HEK293 (cell line): ENCODE measurements at regions not wholly inside any gene's neighbourhood (a gene's known extent, or its start where the extent isn't known, plus 50 kb on each side); places are given as distances from the start of the nearest gene placed in this dataset.

Experiments used
- CTCF ChIA-PET: fragments of 350-600 bp; formaldehyde crosslinking; extraction: SDS; loops from one replicate; lab custom pipeline; 2021; ENCODE audit warnings: antibody characterized with exemption; lab: Yijun Ruan, JAX
- POLR2A ChIA-PET: fragments of 300-600 bp; formaldehyde crosslinking; extraction: SDS; loops from one replicate; lab custom pipeline; 2020; ENCODE audit warnings: antibody characterized with exemption, inconsistent platforms; lab: Yijun Ruan, JAX
- H3K27ac ChIP-seq: fragments of 200-500 bp; sonication (Bioruptor generic); 2 replicates; pipeline ENCODE4 v1.5.1; 2014; ENCODE audit warnings: low read depth, low read length, control low read depth, inconsistent platforms; ENCODE audit errors: extremely low read depth
- H3K36me3 ChIP-seq, 2 experiments: fragments of 200-500 bp in 1 of 2; sonication (Bioruptor generic) in 1 of 2; 1 replicate in 1 of 2; 2 replicates in 1 of 2; pipeline ENCODE4 v1.5.1; 2014 to 2017; ENCODE audit warnings: inconsistent platforms in 2 of 2, low read length in 2 of 2; ENCODE audit not compliant: control insufficient read depth in 2 of 2, insufficient read depth in 1 of 2
- H3K4me1 ChIP-seq: fragments of 200-500 bp; sonication (Bioruptor generic); 2 replicates; pipeline ENCODE4 v1.5.1; 2014; ENCODE audit warnings: mild to moderate bottlenecking, low read length, inconsistent platforms; ENCODE audit not compliant: control insufficient read depth, insufficient read depth
- H3K4me3 ChIP-seq: 2 replicates; pipeline ENCODE4 v1.5.1; 2011; ENCODE audit warnings: low read depth, mild to moderate bottlenecking, control low read depth, low read length, moderate library complexity
- H3K9me3 ChIP-seq: fragments of 200-500 bp; sonication (Bioruptor generic); 2 replicates; pipeline ENCODE4 v1.5.1; 2014; ENCODE audit warnings: low read depth, low read length, inconsistent platforms; ENCODE audit not compliant: control insufficient read depth, insufficient read depth
- GFI1B ChIP-seq: fragments of 450-650 bp; formaldehyde crosslinking; IDR thresholded peaks from 2 replicates; pipeline ENCODE4 v1.5.1; 2016; ENCODE audit warnings: missing biosample characterization, missing genetic modification characterization
- MYNN ChIP-seq: fragments of 450-650 bp; formaldehyde crosslinking; IDR thresholded peaks from 2 replicates; pipeline ENCODE4 v1.5.1; 2016; ENCODE audit warnings: missing biosample characterization, missing genetic modification characterization, borderline replicate concordance
- TRIM28 ChIP-seq: IDR thresholded peaks from 2 replicates; pipeline ENCODE4 v1.6.1; 2011; ENCODE audit warnings: low read length, control low read depth, borderline replicate concordance
- YY1 ChIP-seq: fragments of 450-650 bp; formaldehyde crosslinking; IDR thresholded peaks from 2 replicates; pipeline ENCODE4 v1.5.1; 2018; ENCODE audit warnings: missing biosample characterization, missing genetic modification characterization
- ZNF10 ChIP-seq: fragments of 450-650 bp; formaldehyde crosslinking; IDR thresholded peaks from 2 replicates; pipeline ENCODE4 v1.5.1; 2017; ENCODE audit warnings: missing biosample characterization, missing genetic modification characterization
- ZNF157 ChIP-seq: fragments of 450-650 bp; formaldehyde crosslinking; IDR thresholded peaks from 2 replicates; pipeline ENCODE4 v1.5.1; 2016; ENCODE audit warnings: missing biosample characterization, missing genetic modification characterization
- ZNF239 ChIP-seq: fragments of 450-650 bp; formaldehyde crosslinking; IDR thresholded peaks from 2 replicates; pipeline ENCODE4 v1.5.1; 2016; ENCODE audit warnings: missing biosample characterization, missing genetic modification characterization
- ZNF274 ChIP-seq, 2 experiments: fragments of 200-500 bp in 1 of 2; fragments of 450-650 bp in 1 of 2; sonication (Bioruptor generic) in 1 of 2; formaldehyde crosslinking in 1 of 2; IDR thresholded peaks; 2 replicates each; pipeline versions ENCODE4 v1.5.1 to v1.6.1; 2014 to 2016; ENCODE audit warnings: borderline replicate concordance in 1 of 2, inconsistent platforms in 1 of 2, low read length in 1 of 2, missing biosample characterization in 1 of 2, missing genetic modification characterization in 1 of 2
- ZNF324 ChIP-seq: fragments of 450-650 bp; formaldehyde crosslinking; IDR thresholded peaks from 2 replicates; pipeline ENCODE4 v1.5.1; 2016; ENCODE audit warnings: missing biosample characterization, missing genetic modification characterization
- ZNF341 ChIP-seq: fragments of 450-650 bp; formaldehyde crosslinking; IDR thresholded peaks from 2 replicates; pipeline ENCODE4; 2016; ENCODE audit warnings: low read depth, missing biosample characterization, missing genetic modification characterization
- ZNF37A ChIP-seq: fragments of 450-650 bp; IDR thresholded peaks from 2 replicates; pipeline ENCODE4 v1.5.1; 2018; ENCODE audit warnings: missing biosample characterization, missing genetic modification characterization
- ZNF48 ChIP-seq: fragments of 450-650 bp; formaldehyde crosslinking; IDR thresholded peaks from 2 replicates; pipeline ENCODE4 v1.5.1; 2016; ENCODE audit warnings: missing biosample characterization, missing genetic modification characterization
- TF ChIP-seq, protein P1 (sequence below): fragments of 450-650 bp; formaldehyde crosslinking; IDR thresholded peaks from 2 replicates; pipeline ENCODE4 v1.5.1; 2017; ENCODE audit warnings: missing biosample characterization, missing genetic modification characterization
- TF ChIP-seq, protein P2 (sequence below): fragments of 450-650 bp; formaldehyde crosslinking; IDR thresholded peaks from 2 replicates; pipeline ENCODE4 v1.5.1; 2016; ENCODE audit warnings: missing biosample characterization, missing genetic modification characterization
- TF ChIP-seq, protein P3 (sequence below): fragments of 450-650 bp; formaldehyde crosslinking; conservative IDR thresholded peaks from 2 replicates; pipeline ENCODE4 v1.5.1; 2016; ENCODE audit warnings: low read depth, missing biosample characterization, missing genetic modification characterization
- TF ChIP-seq, protein P4 (sequence below): fragments of 450-650 bp; formaldehyde crosslinking; optimal IDR thresholded peaks from 2 replicates; pipeline ENCODE3; 2016; ENCODE audit warnings: missing biosample characterization, mild to moderate bottlenecking, missing genetic modification characterization
- TF ChIP-seq, protein P5 (sequence below): fragments of 450-650 bp; formaldehyde crosslinking; IDR thresholded peaks from 2 replicates; pipeline ENCODE4 v1.5.1; 2016; ENCODE audit warnings: missing biosample characterization, missing genetic modification characterization

DNA sequence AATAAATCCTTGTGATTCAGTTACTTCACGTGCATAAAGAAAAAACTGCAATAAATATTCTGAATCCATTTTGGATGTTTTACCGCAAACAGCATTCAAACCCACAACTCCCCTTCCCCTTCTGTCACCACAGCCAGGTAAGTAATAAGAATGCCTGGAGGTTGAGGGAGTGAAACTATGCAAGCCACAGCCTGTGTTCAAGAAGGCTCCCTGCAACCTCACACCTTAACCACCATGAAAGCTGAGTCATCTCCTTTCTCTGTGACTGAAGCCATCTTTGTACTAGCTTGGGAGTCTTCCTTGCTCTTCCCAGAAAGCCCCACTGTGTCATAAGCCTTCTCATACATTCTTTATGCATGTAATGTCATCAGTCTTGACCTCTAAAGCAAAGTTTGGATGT, 297.0 kb upstream of the PUDP start:
- CTCF ChIA-PET = no interaction called here

DNA sequence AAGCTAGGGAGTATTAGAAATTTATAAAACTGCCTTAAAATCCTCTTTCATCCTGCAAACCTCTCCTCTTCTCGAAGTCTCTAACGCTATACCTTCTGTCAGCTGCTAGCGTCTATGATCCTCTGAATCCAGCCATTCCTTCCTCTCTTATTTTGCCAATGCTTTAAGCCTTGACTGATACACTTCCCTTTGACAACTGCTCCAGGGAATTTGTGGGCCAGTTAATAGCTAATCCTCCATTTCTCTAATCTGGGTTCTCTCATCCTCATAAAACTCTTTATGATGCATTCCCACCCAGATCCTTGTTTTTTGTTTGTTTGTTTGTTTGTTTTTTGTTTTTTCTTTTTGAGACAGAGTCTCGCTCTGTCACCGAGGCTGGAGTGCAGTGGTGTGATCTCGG, 293.6 kb upstream of the PUDP start:
- CTCF ChIA-PET = interaction anchor here (0.6 kb wide), 1 partner anchor 109 kb away, joined by 6 read pairs; no protein-coding TSS in a partner anchor
- Histone ChIP-seq H3K27ac (no peak overlapping the region), H3K9me3 (no peaks in the 10 kb centered on the region), H3K4me3 (no peak overlapping the region), H3K36me3 (no peaks in the 10 kb centered on the region), H3K4me1 (no peaks in the 10 kb centered on the region)
- POLR2A ChIA-PET = no interaction called here
- no peak for TF ChIP-seq YY1 (tag by site-specific recombination)
- TF ChIP-seq ZNF10 (tag by site-specific recombination) = no peak
- TF ChIP-seq, protein P1, sequence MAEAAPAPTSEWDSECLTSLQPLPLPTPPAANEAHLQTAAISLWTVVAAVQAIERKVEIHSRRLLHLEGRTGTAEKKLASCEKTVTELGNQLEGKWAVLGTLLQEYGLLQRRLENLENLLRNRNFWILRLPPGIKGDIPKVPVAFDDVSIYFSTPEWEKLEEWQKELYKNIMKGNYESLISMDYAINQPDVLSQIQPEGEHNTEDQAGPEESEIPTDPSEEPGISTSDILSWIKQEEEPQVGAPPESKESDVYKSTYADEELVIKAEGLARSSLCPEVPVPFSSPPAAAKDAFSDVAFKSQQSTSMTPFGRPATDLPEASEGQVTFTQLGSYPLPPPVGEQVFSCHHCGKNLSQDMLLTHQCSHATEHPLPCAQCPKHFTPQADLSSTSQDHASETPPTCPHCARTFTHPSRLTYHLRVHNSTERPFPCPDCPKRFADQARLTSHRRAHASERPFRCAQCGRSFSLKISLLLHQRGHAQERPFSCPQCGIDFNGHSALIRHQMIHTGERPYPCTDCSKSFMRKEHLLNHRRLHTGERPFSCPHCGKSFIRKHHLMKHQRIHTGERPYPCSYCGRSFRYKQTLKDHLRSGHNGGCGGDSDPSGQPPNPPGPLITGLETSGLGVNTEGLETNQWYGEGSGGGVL = no peak

More for the DNA sequence above, 297.0 kb upstream of the PUDP start:
- POLR2A ChIA-PET = no interaction called here
- Histone ChIP-seq H3K9me3 (no peaks in the 10 kb centered on the region), H3K27ac (no peak overlapping the region), H3K4me3 (no peak overlapping the region), H3K36me3 (no peaks in the 10 kb centered on the region), H3K4me1 (no peaks in the 10 kb centered on the region)
- TF ChIP-seq ZNF341 (tag by site-specific recombination) = no peak
- TF ChIP-seq, protein P2, sequence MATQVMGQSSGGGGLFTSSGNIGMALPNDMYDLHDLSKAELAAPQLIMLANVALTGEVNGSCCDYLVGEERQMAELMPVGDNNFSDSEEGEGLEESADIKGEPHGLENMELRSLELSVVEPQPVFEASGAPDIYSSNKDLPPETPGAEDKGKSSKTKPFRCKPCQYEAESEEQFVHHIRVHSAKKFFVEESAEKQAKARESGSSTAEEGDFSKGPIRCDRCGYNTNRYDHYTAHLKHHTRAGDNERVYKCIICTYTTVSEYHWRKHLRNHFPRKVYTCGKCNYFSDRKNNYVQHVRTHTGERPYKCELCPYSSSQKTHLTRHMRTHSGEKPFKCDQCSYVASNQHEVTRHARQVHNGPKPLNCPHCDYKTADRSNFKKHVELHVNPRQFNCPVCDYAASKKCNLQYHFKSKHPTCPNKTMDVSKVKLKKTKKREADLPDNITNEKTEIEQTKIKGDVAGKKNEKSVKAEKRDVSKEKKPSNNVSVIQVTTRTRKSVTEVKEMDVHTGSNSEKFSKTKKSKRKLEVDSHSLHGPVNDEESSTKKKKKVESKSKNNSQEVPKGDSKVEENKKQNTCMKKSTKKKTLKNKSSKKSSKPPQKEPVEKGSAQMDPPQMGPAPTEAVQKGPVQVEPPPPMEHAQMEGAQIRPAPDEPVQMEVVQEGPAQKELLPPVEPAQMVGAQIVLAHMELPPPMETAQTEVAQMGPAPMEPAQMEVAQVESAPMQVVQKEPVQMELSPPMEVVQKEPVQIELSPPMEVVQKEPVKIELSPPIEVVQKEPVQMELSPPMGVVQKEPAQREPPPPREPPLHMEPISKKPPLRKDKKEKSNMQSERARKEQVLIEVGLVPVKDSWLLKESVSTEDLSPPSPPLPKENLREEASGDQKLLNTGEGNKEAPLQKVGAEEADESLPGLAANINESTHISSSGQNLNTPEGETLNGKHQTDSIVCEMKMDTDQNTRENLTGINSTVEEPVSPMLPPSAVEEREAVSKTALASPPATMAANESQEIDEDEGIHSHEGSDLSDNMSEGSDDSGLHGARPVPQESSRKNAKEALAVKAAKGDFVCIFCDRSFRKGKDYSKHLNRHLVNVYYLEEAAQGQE (tag by site-specific recombination) = no peak
- no peak for TF ChIP-seq ZNF37A
- TF ChIP-seq, protein P3, sequence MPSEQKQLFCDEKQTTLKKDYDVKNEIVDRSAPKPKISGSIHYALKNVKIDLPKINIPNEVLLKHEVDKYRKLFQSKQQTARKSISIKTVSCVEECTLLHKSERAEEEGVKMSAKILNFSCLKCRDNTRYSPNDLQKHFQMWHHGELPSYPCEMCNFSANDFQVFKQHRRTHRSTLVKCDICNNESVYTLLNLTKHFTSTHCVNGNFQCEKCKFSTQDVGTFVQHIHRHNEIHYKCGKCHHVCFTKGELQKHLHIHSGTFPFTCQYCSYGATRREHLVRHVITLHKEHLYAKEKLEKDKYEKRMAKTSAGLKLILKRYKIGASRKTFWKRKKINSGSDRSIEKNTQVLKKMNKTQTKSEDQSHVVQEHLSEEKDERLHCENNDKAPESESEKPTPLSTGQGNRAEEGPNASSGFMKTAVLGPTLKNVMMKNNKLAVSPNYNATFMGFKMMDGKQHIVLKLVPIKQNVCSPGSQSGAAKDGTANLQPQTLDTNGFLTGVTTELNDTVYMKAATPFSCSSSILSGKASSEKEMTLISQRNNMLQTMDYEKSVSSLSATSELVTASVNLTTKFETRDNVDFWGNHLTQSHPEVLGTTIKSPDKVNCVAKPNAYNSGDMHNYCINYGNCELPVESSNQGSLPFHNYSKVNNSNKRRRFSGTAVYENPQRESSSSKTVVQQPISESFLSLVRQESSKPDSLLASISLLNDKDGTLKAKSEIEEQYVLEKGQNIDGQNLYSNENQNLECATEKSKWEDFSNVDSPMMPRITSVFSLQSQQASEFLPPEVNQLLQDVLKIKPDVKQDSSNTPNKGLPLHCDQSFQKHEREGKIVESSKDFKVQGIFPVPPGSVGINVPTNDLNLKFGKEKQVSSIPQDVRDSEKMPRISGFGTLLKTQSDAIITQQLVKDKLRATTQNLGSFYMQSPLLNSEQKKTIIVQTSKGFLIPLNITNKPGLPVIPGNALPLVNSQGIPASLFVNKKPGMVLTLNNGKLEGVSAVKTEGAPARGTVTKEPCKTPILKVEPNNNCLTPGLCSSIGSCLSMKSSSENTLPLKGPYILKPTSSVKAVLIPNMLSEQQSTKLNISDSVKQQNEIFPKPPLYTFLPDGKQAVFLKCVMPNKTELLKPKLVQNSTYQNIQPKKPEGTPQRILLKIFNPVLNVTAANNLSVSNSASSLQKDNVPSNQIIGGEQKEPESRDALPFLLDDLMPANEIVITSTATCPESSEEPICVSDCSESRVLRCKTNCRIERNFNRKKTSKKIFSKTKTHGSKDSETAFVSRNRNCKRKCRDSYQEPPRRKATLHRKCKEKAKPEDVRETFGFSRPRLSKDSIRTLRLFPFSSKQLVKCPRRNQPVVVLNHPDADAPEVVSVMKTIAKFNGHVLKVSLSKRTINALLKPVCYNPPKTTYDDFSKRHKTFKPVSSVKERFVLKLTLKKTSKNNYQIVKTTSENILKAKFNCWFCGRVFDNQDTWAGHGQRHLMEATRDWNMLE (tag by site-specific recombination) = no peak
- TF ChIP-seq GFI1B (tag by site-specific recombination) = no peak
- TF ChIP-seq, protein P4, sequence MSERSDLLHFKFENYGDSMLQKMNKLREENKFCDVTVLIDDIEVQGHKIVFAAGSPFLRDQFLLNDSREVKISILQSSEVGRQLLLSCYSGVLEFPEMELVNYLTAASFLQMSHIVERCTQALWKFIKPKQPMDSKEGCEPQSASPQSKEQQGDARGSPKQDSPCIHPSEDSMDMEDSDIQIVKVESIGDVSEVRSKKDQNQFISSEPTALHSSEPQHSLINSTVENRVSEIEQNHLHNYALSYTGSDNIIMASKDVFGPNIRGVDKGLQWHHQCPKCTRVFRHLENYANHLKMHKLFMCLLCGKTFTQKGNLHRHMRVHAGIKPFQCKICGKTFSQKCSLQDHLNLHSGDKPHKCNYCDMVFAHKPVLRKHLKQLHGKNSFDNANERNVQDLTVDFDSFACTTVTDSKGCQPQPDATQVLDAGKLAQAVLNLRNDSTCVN (tag by site-specific recombination) = no peak
- no peak for TF ChIP-seq TRIM28
- no peak for TF ChIP-seq ZNF274 (IDR thresholded peaks at IDR 0.05; ENCODE audit: low read length)
- no peak for TF ChIP-seq ZNF274 (tag by site-specific recombination; IDR thresholded peaks at IDR 0.05; ENCODE audit: borderline replicate concordance)
- TF ChIP-seq MYNN (tag by site-specific recombination) = no peak
- TF ChIP-seq ZNF48 (tag by site-specific recombination) = no peak
- TF ChIP-seq ZNF157 (tag by site-specific recombination) = no peak
- TF ChIP-seq ZNF324 = no peak
- TF ChIP-seq ZNF239 = no peak
- TF ChIP-seq, protein P5, sequence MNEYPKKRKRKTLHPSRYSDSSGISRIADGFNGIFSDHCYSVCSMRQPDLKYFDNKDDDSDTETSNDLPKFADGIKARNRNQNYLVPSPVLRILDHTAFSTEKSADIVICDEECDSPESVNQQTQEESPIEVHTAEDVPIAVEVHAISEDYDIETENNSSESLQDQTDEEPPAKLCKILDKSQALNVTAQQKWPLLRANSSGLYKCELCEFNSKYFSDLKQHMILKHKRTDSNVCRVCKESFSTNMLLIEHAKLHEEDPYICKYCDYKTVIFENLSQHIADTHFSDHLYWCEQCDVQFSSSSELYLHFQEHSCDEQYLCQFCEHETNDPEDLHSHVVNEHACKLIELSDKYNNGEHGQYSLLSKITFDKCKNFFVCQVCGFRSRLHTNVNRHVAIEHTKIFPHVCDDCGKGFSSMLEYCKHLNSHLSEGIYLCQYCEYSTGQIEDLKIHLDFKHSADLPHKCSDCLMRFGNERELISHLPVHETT = no peak
